Kidney (tissue), 13 donors: ENCODE measurements at regions not wholly inside any gene's neighbourhood (a gene's known extent, or its start where the extent isn't known, plus 50 kb on each side); places are given as distances from the start of the nearest gene placed in this dataset.
A peak's percentile ranks its signal among the peaks of the same experiment; 100 is the strongest.

Experiments
- DNase-seq, 5 donors: peaks; one replicate each; pipeline ENCODE4 v3.0.0-alpha.2; 2013 to 2020
- FAIRE-seq: peaks from 2 replicates; lab custom pipeline; 2012; peaks lifted over from hg19 to GRCh38; lab: Jason Lieb, UNC
- H3K27ac ChIP-seq, 2 donors: one replicate each; pipeline ENCODE4 v1.7.0; 2013; ENCODE audit warnings: low read depth in 2 of 2, low read length in 2 of 2, inconsistent platforms in 1 of 2
- H3K27me3 ChIP-seq: one replicate; pipeline ENCODE4 v1.7.1; 2013; ENCODE audit warnings: low read length, inconsistent platforms; ENCODE audit not compliant: control insufficient read depth, insufficient read depth
- H3K36me3 ChIP-seq, 3 donors: one replicate each; pipeline versions ENCODE4 v1.7.0 to v1.7.1; 2013; ENCODE audit warnings: low read length in 3 of 3, control low read depth in 1 of 3, inconsistent platforms in 1 of 3; ENCODE audit not compliant: insufficient read depth in 3 of 3, control insufficient read depth in 2 of 3
- H3K4me1 ChIP-seq, 3 donors: one replicate each; pipeline versions ENCODE4 v1.7.0 to v1.7.1; 2013; ENCODE audit warnings: low read length in 3 of 3, inconsistent platforms in 1 of 3, low read depth in 1 of 3; ENCODE audit not compliant: control insufficient read depth in 2 of 3, insufficient read depth in 2 of 3
- H3K4me3 ChIP-seq, 3 donors: one replicate each; pipeline versions ENCODE4 v1.7.0 to v1.8.1; 2013; ENCODE audit warnings: low read length in 3 of 3, control low read depth in 1 of 3, inconsistent platforms in 1 of 3
- H3K9ac ChIP-seq, 3 donors: one replicate each; pipeline versions ENCODE4 v1.7.0 to v1.7.1; 2013; ENCODE audit warnings: low read length in 3 of 3, control low read depth in 1 of 3, inconsistent platforms in 1 of 3
- H3K9me3 ChIP-seq, 3 donors: one replicate each; pipeline versions ENCODE4 v1.7.0 to v1.7.1; 2013; ENCODE audit warnings: low read length in 3 of 3, control low read depth in 1 of 3, inconsistent platforms in 1 of 3; ENCODE audit not compliant: control insufficient read depth in 2 of 3, insufficient read depth in 1 of 3
- intact Hi-C: fragments of 100-400 bp; cut with DNase I; formaldehyde crosslinking; loops from one replicate; pipeline ENCODE4 v1.11.1; 2022
- TF ChIP-seq, protein P1 (sequence below): IDR thresholded peaks from 3 replicates; pipeline ENCODE4 v1.5.1; 2012; ENCODE audit warnings: mild to moderate bottlenecking, moderate library complexity, borderline replicate concordance; ENCODE audit not compliant: insufficient read depth; ENCODE audit errors: extremely low read depth
- donor health status: control.
- donor health status: control.
- donor health status: control.
- donor health status: control.
- donor health status: control.
- donor health status: DM: yes; HTN: yes; CAD: no.
- donor health status: Normal renal cell carcinoma (clear cell type).

DNA sequence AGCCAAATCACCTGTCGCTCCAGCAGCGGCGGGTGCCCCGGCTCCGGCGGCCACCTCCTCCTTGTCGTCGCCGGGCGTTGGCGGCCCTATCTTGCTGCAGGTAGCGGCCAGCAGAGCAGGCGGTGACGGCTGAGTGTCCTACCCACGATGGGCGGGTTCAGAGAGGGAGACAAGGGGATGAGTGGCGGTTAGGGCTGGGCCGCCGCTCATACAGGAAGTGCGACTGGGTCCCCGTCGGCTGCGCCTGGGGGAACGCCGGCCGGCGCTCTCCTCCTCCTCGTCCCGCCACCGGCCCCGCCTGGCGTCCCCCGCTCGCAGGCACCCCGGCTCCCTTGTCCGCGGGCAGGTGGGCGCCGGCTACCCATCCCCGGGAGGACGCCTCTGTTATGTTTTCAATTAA is 1692.0 kb downstream of the SLITRK5 start:
- TF ChIP-seq, protein P1, sequence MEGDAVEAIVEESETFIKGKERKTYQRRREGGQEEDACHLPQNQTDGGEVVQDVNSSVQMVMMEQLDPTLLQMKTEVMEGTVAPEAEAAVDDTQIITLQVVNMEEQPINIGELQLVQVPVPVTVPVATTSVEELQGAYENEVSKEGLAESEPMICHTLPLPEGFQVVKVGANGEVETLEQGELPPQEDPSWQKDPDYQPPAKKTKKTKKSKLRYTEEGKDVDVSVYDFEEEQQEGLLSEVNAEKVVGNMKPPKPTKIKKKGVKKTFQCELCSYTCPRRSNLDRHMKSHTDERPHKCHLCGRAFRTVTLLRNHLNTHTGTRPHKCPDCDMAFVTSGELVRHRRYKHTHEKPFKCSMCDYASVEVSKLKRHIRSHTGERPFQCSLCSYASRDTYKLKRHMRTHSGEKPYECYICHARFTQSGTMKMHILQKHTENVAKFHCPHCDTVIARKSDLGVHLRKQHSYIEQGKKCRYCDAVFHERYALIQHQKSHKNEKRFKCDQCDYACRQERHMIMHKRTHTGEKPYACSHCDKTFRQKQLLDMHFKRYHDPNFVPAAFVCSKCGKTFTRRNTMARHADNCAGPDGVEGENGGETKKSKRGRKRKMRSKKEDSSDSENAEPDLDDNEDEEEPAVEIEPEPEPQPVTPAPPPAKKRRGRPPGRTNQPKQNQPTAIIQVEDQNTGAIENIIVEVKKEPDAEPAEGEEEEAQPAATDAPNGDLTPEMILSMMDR = no peak
- DNase-seq (peak in 1 of 5 donors; percentile 64), FAIRE-seq (no peak)
- no peak overlapping the region for H3K27ac ChIP-seq
- intact Hi-C loops = no loop called here
- H3K27me3 ChIP-seq = no peaks in the 10 kb centered on the region
- no peak overlapping the region for H3K9ac ChIP-seq
- H3K9me3 ChIP-seq = no peaks in the 10 kb centered on the region
- no peaks in the 10 kb centered on the region for H3K36me3 ChIP-seq
- no peaks in the 10 kb centered on the region for H3K4me1 ChIP-seq
- H3K4me3 ChIP-seq = no peak overlapping the region

DNA sequence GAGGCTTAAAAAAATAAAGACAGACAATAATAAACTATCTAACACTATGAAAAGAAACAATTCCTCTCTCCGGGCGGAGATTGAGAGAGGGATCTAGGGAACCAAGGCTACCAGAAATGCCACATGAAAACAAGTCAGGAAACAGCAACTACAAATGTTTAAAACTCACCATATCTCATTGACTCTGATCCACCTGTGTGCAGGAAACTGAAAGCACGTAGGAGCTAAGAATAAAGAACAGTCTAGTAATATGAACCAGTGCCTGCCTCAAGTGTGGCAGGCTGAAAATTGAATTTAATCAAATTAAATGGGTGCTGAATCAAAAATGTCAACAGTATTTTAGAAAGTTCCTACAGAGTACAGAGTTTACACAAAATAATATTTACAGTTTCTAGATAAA is 1701.0 kb downstream of the SLITRK5 start:
- intact Hi-C loops = no loop called here
- Histone ChIP-seq H3K4me3 (peak overlapping the region in 2 of 3 donors; percentile 3 to 29), H3K36me3 (no peaks in the 10 kb centered on the region), H3K27me3 (no peaks in the 10 kb centered on the region), H3K9me3 (no peaks in the 10 kb centered on the region), H3K27ac (no peak overlapping the region), H3K4me1 (no peaks in the 10 kb centered on the region), H3K9ac (no peak overlapping the region)
- no peak for DNase-seq
- FAIRE-seq = no peak
- TF ChIP-seq, protein P1 = no peak

DNA sequence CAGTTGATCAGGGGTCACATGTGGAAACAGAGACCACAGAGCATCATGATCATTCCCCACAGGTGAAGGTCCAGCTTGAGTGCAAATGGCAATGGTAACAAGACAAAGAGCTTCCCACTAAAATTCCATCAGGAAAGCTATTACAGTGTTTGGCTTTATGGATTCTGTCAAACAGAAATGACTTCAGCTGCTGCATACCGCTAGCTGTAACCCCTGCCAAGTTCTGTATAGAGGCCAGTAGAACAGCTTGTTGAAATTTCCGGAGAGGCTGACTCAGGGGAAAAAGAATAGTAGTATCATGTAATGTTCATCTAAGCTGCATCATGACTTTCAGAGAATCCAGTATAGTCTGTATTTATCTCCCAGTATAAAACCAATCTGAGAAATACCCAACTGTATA is 1704.7 kb downstream of the SLITRK5 start:
- no peaks in the 10 kb centered on the region for H3K27me3 ChIP-seq
- H3K4me1 ChIP-seq = no peaks in the 10 kb centered on the region
- peaks cover 0 to 11% (median 0%) of the 10 kb centered on the region in 3 donors for H3K9me3 ChIP-seq
- no peaks in the 10 kb centered on the region for H3K36me3 ChIP-seq
- no peak overlapping the region for H3K4me3 ChIP-seq
- TF ChIP-seq, protein P1 = no peak
- intact Hi-C loops = no loop called here
- FAIRE-seq (no peak), DNase-seq (peak in 2 of 5 donors; percentile 39 to 79)
- no peak overlapping the region for H3K27ac ChIP-seq
- no peak overlapping the region for H3K9ac ChIP-seq

DNA sequence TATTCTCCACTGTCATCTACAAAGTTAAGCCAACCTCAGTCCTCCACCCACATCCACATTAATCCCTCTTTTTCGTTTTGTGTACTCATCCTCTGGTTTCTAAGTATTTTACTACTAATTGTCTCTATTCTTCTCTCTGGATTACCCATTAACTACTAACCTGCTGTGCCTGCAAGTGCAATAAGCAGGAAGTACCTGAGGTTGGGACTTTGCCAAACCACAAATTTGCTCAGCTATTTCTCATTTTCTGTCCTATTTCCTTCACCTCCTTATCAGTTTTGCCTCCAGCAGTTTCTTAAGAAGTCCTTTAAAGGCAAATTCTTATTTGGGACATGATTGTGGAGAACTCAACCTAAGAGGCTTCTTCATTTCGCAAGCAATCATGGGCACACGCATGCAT is 1708.9 kb downstream of the SLITRK5 start:
- DNase-seq (peak in 1 of 5 donors; percentile 6), FAIRE-seq (no peak)
- intact Hi-C loops = no loop called here
- H3K4me3 ChIP-seq = no peak overlapping the region
- H3K27me3 ChIP-seq = no peaks in the 10 kb centered on the region
- no peak overlapping the region for H3K27ac ChIP-seq
- no peaks in the 10 kb centered on the region for H3K36me3 ChIP-seq
- no peaks in the 10 kb centered on the region for H3K4me1 ChIP-seq
- no peak overlapping the region for H3K9ac ChIP-seq
- H3K9me3 ChIP-seq = peaks cover 0 to 11% (median 0%) of the 10 kb centered on the region in 3 donors
- TF ChIP-seq, protein P1 = no peak
